Endothelial cell (in vitro differentiated cells): ENCODE measurements at regions not wholly inside any gene's neighbourhood (a gene's known extent, or its start where the extent isn't known, plus 50 kb on each side); places are given as distances from the start of the nearest gene placed in this dataset.

Experiments used
- DNase-seq: peaks from one replicate; pipeline ENCODE4 v3.0.0; 2021; ENCODE audit warnings: low spot score
- H3K27ac Mint-ChIP-seq: one replicate; pipeline ENCODE4 v1.8.0; 2021; ENCODE audit warnings: mixed read lengths, inconsistent platforms; ENCODE audit not compliant: unreplicated experiment
- H3K27me3 Mint-ChIP-seq: one replicate; pipeline ENCODE4 v1.8.0; 2021; ENCODE audit warnings: mild to moderate bottlenecking, moderate library complexity, mixed read lengths, inconsistent platforms; ENCODE audit not compliant: unreplicated experiment
- H3K36me3 Mint-ChIP-seq: one replicate; pipeline ENCODE4 v1.8.0; 2021; ENCODE audit warnings: mild to moderate bottlenecking, low read depth, mixed read lengths, inconsistent platforms; ENCODE audit not compliant: unreplicated experiment
- H3K4me1 Mint-ChIP-seq: one replicate; pipeline ENCODE4 v1.8.0; 2021; ENCODE audit warnings: mild to moderate bottlenecking, mixed read lengths, inconsistent platforms; ENCODE audit not compliant: unreplicated experiment
- H3K4me3 Mint-ChIP-seq: one replicate; pipeline ENCODE4 v1.8.0; 2021; ENCODE audit warnings: mild to moderate bottlenecking, mixed read lengths, inconsistent platforms; ENCODE audit not compliant: unreplicated experiment
- H3K9me3 Mint-ChIP-seq: one replicate; pipeline ENCODE4 v1.8.0; 2021; ENCODE audit warnings: mixed read lengths, inconsistent platforms; ENCODE audit not compliant: unreplicated experiment
- CTCF ChIP-seq: fragments of 200-600 bp; sonication (generic); IDR thresholded peaks from one replicate; pipeline ENCODE4 v1.5.0; 2021; ENCODE audit warnings: antibody characterized with exemption; ENCODE audit not compliant: unreplicated experiment

GRCh38 chr1:80836505-80836904 lies 964.2 kb upstream of the ADGRL2 start:
- H3K4me3 Mint-ChIP-seq, result no peak overlapping the region
- no peaks in the 10 kb centered on the region for H3K4me1 Mint-ChIP-seq
- no peak overlapping the region for H3K27ac Mint-ChIP-seq
- DNase-seq, result no peak
- peaks cover 2% of the 10 kb centered on the region for H3K27me3 Mint-ChIP-seq
- H3K36me3 Mint-ChIP-seq, result no peaks in the 10 kb centered on the region
- no peaks in the 10 kb centered on the region for H3K9me3 Mint-ChIP-seq
- no peak for TF ChIP-seq CTCF

- H3K9me3 Mint-ChIP-seq, result no peaks in the 10 kb centered on the region
- no peaks in the 10 kb centered on the region for H3K27me3 Mint-ChIP-seq
- TF ChIP-seq CTCF, result no peak
- no peak for DNase-seq
- H3K36me3 Mint-ChIP-seq, result no peaks in the 10 kb centered on the region
- no peaks in the 10 kb centered on the region for H3K4me1 Mint-ChIP-seq
- no peak overlapping the region for H3K4me3 Mint-ChIP-seq
- no peak overlapping the region for H3K27ac Mint-ChIP-seq
Measured at GRCh38 chr1:80827666-80828065, 973.1 kb upstream of the ADGRL2 start.

DNA sequence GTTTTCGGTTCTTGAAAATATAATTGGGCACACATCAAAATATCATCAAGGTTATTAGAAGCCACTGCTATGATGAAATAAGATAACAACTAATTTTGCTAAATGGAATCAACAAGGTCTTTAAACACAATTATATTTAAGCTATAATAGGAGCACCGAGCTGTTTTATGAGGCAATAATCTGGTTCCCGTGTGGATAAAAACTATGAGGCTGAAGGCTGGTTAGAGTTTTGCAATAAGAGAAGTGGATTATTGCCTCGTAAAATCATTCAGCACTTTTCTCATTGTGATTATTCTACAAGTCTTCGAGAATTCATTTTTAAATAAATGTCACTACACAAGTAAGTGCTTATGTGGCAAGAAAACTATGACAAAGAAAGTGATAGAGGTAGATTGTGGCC lies 975.7 kb upstream of the ADGRL2 start:
- H3K36me3 Mint-ChIP-seq, result no peaks in the 10 kb centered on the region
- DNase-seq, result no peak
- H3K4me3 Mint-ChIP-seq, result no peak overlapping the region
- no peaks in the 10 kb centered on the region for H3K9me3 Mint-ChIP-seq
- H3K27me3 Mint-ChIP-seq, result no peaks in the 10 kb centered on the region
- no peaks in the 10 kb centered on the region for H3K4me1 Mint-ChIP-seq
- H3K27ac Mint-ChIP-seq, result no peak overlapping the region
- no peak for TF ChIP-seq CTCF

GRCh38 chr1:80818211-80818610 lies 982.5 kb upstream of the ADGRL2 start:
- H3K4me1 Mint-ChIP-seq, result no peaks in the 10 kb centered on the region
- no peak overlapping the region for H3K4me3 Mint-ChIP-seq
- no peak overlapping the region for H3K27ac Mint-ChIP-seq
- TF ChIP-seq CTCF, result no peak
- DNase-seq, result no peak
- H3K27me3 Mint-ChIP-seq, result no peaks in the 10 kb centered on the region
- H3K9me3 Mint-ChIP-seq, result no peaks in the 10 kb centered on the region
- no peaks in the 10 kb centered on the region for H3K36me3 Mint-ChIP-seq

GRCh38 chr1:80807981-80808380 lies 992.8 kb upstream of the ADGRL2 start:
- DNase-seq, result no peak
- no peaks in the 10 kb centered on the region for H3K27me3 Mint-ChIP-seq
- no peaks in the 10 kb centered on the region for H3K4me1 Mint-ChIP-seq
- H3K9me3 Mint-ChIP-seq, result no peaks in the 10 kb centered on the region
- H3K4me3 Mint-ChIP-seq, result no peak overlapping the region
- no peaks in the 10 kb centered on the region for H3K36me3 Mint-ChIP-seq
- no peak for TF ChIP-seq CTCF
- no peak overlapping the region for H3K27ac Mint-ChIP-seq
